ENCODE measurements at regions not wholly inside any gene's neighbourhood (a gene's known extent, or its start where the extent isn't known, plus 50 kb on each side); places are given as distances from the start of the nearest gene placed in this dataset.

DNA sequence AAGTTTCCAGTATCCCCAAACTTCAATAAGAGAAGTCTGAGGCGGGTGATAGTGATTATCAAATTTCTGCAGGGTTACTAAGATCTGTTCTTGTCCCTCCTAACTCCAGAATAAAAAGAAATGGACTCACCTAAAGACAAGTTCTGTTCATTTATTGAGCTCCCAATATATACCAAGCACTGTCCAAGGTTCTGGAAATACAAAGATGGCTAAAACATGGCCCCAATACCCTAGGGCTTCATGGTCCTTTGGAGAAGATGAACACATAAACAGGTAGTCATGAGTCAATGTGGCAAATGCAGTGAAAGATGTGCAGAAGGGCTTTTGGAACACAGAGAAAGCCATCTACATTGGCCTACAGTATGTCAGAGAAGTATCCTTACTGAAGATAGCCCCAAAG, 231.2 kb downstream of the PPP1R2C start:
- no peak overlapping the region for H2AK5ac ChIP-seq (ENCODE audit: low read depth, low read length)
- no peak overlapping the region for H3K4me2 ChIP-seq (ENCODE audit: insufficient read depth, low read length, poor library complexity, severe bottlenecking)
- no peak overlapping the region for H3K27ac ChIP-seq (replicated peaks; ENCODE audit: low read length)
- no peak overlapping the region for H3K4ac ChIP-seq (ENCODE audit: low read length)
- H2AFZ ChIP-seq (ENCODE audit: low read length), result no peak overlapping the region
- H2BK5ac ChIP-seq (ENCODE audit: low read length), result no peak overlapping the region
- H2BK120ac ChIP-seq (ENCODE audit: low read depth, low read length), result no peak overlapping the region
- no peak overlapping the region for H3K23ac ChIP-seq (ENCODE audit: low read depth, low read length, poor library complexity)
- H4K91ac ChIP-seq (ENCODE audit: low read depth, low read length, poor library complexity), result no peak overlapping the region
- no peak overlapping the region for H3K14ac ChIP-seq (ENCODE audit: low read length)
- H3K36me3 ChIP-seq (replicated peaks in 1 of 2; ENCODE audit: control insufficient read depth in 2 of 2, insufficient read depth in 2 of 2, low read length in 2 of 2), result no peaks in the 10 kb centered on the region
- DNase-seq (ENCODE audit: low spot score), result no peak
- H3K9me3 ChIP-seq (replicated peaks in 1 of 2; ENCODE audit: control insufficient read depth in 2 of 2, insufficient read depth in 1 of 2, low read depth in 1 of 2, low read length in 2 of 2), result no peaks in the 10 kb centered on the region
- H2BK15ac ChIP-seq (ENCODE audit: low read length), result no peak overlapping the region
- H3K9ac ChIP-seq (ENCODE audit: low read depth, low read length, poor library complexity), result no peak overlapping the region
- H3K4me3 ChIP-seq (ENCODE audit: low read length in 2 of 2), result no peak overlapping the region
- H4K8ac ChIP-seq (ENCODE audit: low read depth, low read length), result no peak overlapping the region
- no peak overlapping the region for H3K18ac ChIP-seq (ENCODE audit: low read length)
- peaks cover 0 to 2% of the 10 kb centered on the region in 2 donors for H3K4me1 ChIP-seq (ENCODE audit: control insufficient read depth in 2 of 2, insufficient read depth in 1 of 2, low read depth in 1 of 2, low read length in 2 of 2)
- no peaks in the 10 kb centered on the region for H3K79me1 ChIP-seq (ENCODE audit: low read depth, low read length)
- no peak overlapping the region for H2BK12ac ChIP-seq (ENCODE audit: low read length)
- H3K27me3 ChIP-seq (ENCODE audit: control insufficient read depth in 3 of 3, insufficient read depth in 3 of 3, low read depth in 1 of 3, low read length in 3 of 3), result no peaks in the 10 kb centered on the region
- no CpG with 5 or more reads among the region's 1 CpG for WGBS, 2 donors (ENCODE audit: extremely low coverage in 2 of 2, insufficient read length in 2 of 2, insufficient replicate concordance in 1 of 2)

DNA sequence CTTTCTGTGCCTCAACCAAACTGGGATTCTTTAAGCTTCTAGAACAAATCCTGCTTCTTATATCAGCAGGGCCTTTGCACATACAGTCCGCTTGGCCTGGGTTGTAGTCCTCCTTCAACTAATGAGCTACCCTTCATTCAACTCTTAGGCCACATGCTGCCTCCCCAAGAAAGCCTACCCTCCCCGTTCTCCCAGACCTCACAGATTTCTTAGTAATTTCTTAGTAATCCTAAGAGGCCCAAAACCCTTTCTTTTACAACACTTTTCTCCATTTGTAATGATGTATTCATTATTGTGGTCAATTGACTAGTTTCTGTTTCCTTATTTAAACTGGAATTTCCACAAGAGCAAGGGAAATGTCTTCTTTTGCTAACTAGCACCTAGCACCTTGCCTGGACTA, 233.1 kb downstream of the PPP1R2C start:
- WGBS, 2 donors (ENCODE audit: extremely low coverage in 2 of 2, insufficient read length in 2 of 2, insufficient replicate concordance in 1 of 2), result no CpG with 5 or more reads among the region's 2 CpGs
- Histone ChIP-seq H3K18ac (ENCODE audit: low read length) (no peak overlapping the region), H3K27ac (replicated peaks; ENCODE audit: low read length) (no peak overlapping the region), H2BK12ac (ENCODE audit: low read length) (no peak overlapping the region), H4K8ac (ENCODE audit: low read depth, low read length) (no peak overlapping the region), H4K91ac (ENCODE audit: low read depth, low read length, poor library complexity) (no peak overlapping the region), H3K23ac (ENCODE audit: low read depth, low read length, poor library complexity) (no peak overlapping the region), H3K4me2 (ENCODE audit: insufficient read depth, low read length, poor library complexity, severe bottlenecking) (no peak overlapping the region), H3K4ac (ENCODE audit: low read length) (no peak overlapping the region), H2BK120ac (ENCODE audit: low read depth, low read length) (no peak overlapping the region), H3K9ac (ENCODE audit: low read depth, low read length, poor library complexity) (no peak overlapping the region), H2BK5ac (ENCODE audit: low read length) (no peak overlapping the region), H3K14ac (ENCODE audit: low read length) (no peak overlapping the region), H3K4me1 (ENCODE audit: control insufficient read depth in 2 of 2, insufficient read depth in 1 of 2, low read depth in 1 of 2, low read length in 2 of 2) (peaks cover 0 to 2% of the 10 kb centered on the region in 2 donors), H3K4me3 (ENCODE audit: low read length in 2 of 2) (no peak overlapping the region), H2AFZ (ENCODE audit: low read length) (no peak overlapping the region), H3K79me1 (ENCODE audit: low read depth, low read length) (no peaks in the 10 kb centered on the region), H3K9me3 (replicated peaks in 1 of 2; ENCODE audit: control insufficient read depth in 2 of 2, insufficient read depth in 1 of 2, low read depth in 1 of 2, low read length in 2 of 2) (no peaks in the 10 kb centered on the region), H2BK15ac (ENCODE audit: low read length) (no peak overlapping the region), H2AK5ac (ENCODE audit: low read depth, low read length) (no peak overlapping the region), H3K27me3 (ENCODE audit: control insufficient read depth in 3 of 3, insufficient read depth in 3 of 3, low read depth in 1 of 3, low read length in 3 of 3) (no peaks in the 10 kb centered on the region), H3K36me3 (replicated peaks in 1 of 2; ENCODE audit: control insufficient read depth in 2 of 2, insufficient read depth in 2 of 2, low read length in 2 of 2) (no peaks in the 10 kb centered on the region)
- no peak for DNase-seq (ENCODE audit: low spot score)

DNA sequence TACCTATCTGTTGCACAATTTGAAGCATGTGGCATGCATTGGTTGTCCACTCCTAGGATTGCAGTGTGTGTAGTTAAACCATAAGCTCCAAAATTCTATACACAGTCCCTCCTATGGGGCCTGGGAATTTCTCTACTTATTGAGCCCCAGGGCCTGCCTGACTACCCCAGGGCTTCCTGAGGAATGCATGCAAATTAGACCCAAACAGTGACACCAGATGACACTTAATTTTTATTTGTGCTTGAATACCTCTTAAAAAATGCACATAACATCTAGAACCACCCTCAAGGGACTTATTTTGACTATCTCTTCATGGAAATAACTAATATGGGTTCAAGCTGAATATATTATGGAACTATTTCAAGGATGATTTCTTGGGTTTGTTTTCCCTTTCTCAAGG, 236.4 kb downstream of the PPP1R2C start:
- Histone ChIP-seq H2AK5ac (ENCODE audit: low read depth, low read length) (no peak overlapping the region), H3K27ac (replicated peaks; ENCODE audit: low read length) (no peak overlapping the region), H2BK5ac (ENCODE audit: low read length) (no peak overlapping the region), H3K23ac (ENCODE audit: low read depth, low read length, poor library complexity) (no peak overlapping the region), H3K9ac (ENCODE audit: low read depth, low read length, poor library complexity) (no peak overlapping the region), H2AFZ (ENCODE audit: low read length) (no peak overlapping the region), H3K4ac (ENCODE audit: low read length) (no peak overlapping the region), H2BK15ac (ENCODE audit: low read length) (no peak overlapping the region), H3K36me3 (replicated peaks in 1 of 2; ENCODE audit: control insufficient read depth in 2 of 2, insufficient read depth in 2 of 2, low read length in 2 of 2) (no peaks in the 10 kb centered on the region), H3K79me1 (ENCODE audit: low read depth, low read length) (no peaks in the 10 kb centered on the region), H3K4me1 (ENCODE audit: control insufficient read depth in 2 of 2, insufficient read depth in 1 of 2, low read depth in 1 of 2, low read length in 2 of 2) (peaks cover 0 to 2% of the 10 kb centered on the region in 2 donors), H3K4me3 (ENCODE audit: low read length in 2 of 2) (no peak overlapping the region), H2BK12ac (ENCODE audit: low read length) (no peak overlapping the region), H4K8ac (ENCODE audit: low read depth, low read length) (no peak overlapping the region), H2BK120ac (ENCODE audit: low read depth, low read length) (no peak overlapping the region), H3K9me3 (replicated peaks in 1 of 2; ENCODE audit: control insufficient read depth in 2 of 2, insufficient read depth in 1 of 2, low read depth in 1 of 2, low read length in 2 of 2) (no peaks in the 10 kb centered on the region), H3K18ac (ENCODE audit: low read length) (no peak overlapping the region), H3K27me3 (ENCODE audit: control insufficient read depth in 3 of 3, insufficient read depth in 3 of 3, low read depth in 1 of 3, low read length in 3 of 3) (no peaks in the 10 kb centered on the region), H3K4me2 (ENCODE audit: insufficient read depth, low read length, poor library complexity, severe bottlenecking) (no peak overlapping the region), H3K14ac (ENCODE audit: low read length) (no peak overlapping the region), H4K91ac (ENCODE audit: low read depth, low read length, poor library complexity) (no peak overlapping the region)
- no peak for DNase-seq (ENCODE audit: low spot score)

DNA sequence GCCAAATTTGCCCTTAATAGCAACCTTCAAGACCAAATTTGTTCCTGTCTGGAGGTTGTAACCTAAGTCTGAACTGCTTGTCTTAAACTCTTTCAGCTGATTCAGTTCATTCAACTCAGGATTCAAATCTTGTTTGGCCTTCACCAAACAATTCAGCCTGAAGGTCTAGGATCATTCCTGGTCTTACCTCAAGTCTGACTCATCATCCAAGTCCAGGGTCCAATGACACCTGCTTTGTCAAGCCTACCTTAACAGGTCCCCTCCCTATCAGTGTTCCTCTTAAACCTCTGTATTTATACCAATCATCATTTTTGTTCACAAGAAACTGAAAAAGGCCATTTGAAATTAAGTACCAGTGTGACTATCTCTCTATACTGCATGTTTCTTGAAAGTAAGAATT, 237.8 kb downstream of the PPP1R2C start:
- Histone ChIP-seq H4K91ac (ENCODE audit: low read depth, low read length, poor library complexity) (no peak overlapping the region), H3K27ac (replicated peaks; ENCODE audit: low read length) (no peak overlapping the region), H3K36me3 (replicated peaks in 1 of 2; ENCODE audit: control insufficient read depth in 2 of 2, insufficient read depth in 2 of 2, low read length in 2 of 2) (no peaks in the 10 kb centered on the region), H3K9ac (ENCODE audit: low read depth, low read length, poor library complexity) (no peak overlapping the region), H2AK5ac (ENCODE audit: low read depth, low read length) (no peak overlapping the region), H3K79me1 (ENCODE audit: low read depth, low read length) (no peaks in the 10 kb centered on the region), H3K23ac (ENCODE audit: low read depth, low read length, poor library complexity) (no peak overlapping the region), H3K4ac (ENCODE audit: low read length) (no peak overlapping the region), H3K18ac (ENCODE audit: low read length) (no peak overlapping the region), H2BK15ac (ENCODE audit: low read length) (no peak overlapping the region), H3K14ac (ENCODE audit: low read length) (no peak overlapping the region), H3K27me3 (ENCODE audit: control insufficient read depth in 3 of 3, insufficient read depth in 3 of 3, low read depth in 1 of 3, low read length in 3 of 3) (no peaks in the 10 kb centered on the region), H3K9me3 (replicated peaks in 1 of 2; ENCODE audit: control insufficient read depth in 2 of 2, insufficient read depth in 1 of 2, low read depth in 1 of 2, low read length in 2 of 2) (no peaks in the 10 kb centered on the region), H2BK5ac (ENCODE audit: low read length) (no peak overlapping the region), H2AFZ (ENCODE audit: low read length) (no peak overlapping the region), H4K8ac (ENCODE audit: low read depth, low read length) (no peak overlapping the region), H3K4me3 (ENCODE audit: low read length in 2 of 2) (no peak overlapping the region), H2BK12ac (ENCODE audit: low read length) (no peak overlapping the region), H3K4me2 (ENCODE audit: insufficient read depth, low read length, poor library complexity, severe bottlenecking) (no peak overlapping the region), H2BK120ac (ENCODE audit: low read depth, low read length) (no peak overlapping the region), H3K4me1 (ENCODE audit: control insufficient read depth in 2 of 2, insufficient read depth in 1 of 2, low read depth in 1 of 2, low read length in 2 of 2) (peaks cover 0 to 2% of the 10 kb centered on the region in 2 donors)
- DNase-seq (ENCODE audit: low spot score), result no peak
